AG09319 (cell line): ENCODE measurements at regions not wholly inside any gene's neighbourhood (a gene's known extent, or its start where the extent isn't known, plus 50 kb on each side); places are given as distances from the start of the nearest gene placed in this dataset.

Experiments used
- DNase-seq: peaks from one replicate; pipeline ENCODE4 v3.0.0-alpha.2; 2010; ENCODE audit warnings: low read depth; ENCODE audit errors: extremely low read depth
- TF ChIP-seq, protein P1 (sequence below): IDR thresholded peaks from 2 replicates; pipeline ENCODE4 v1.5.1; 2011; ENCODE audit warnings: low read depth, mild to moderate bottlenecking, inconsistent platforms, low read length, moderate library complexity

DNA sequence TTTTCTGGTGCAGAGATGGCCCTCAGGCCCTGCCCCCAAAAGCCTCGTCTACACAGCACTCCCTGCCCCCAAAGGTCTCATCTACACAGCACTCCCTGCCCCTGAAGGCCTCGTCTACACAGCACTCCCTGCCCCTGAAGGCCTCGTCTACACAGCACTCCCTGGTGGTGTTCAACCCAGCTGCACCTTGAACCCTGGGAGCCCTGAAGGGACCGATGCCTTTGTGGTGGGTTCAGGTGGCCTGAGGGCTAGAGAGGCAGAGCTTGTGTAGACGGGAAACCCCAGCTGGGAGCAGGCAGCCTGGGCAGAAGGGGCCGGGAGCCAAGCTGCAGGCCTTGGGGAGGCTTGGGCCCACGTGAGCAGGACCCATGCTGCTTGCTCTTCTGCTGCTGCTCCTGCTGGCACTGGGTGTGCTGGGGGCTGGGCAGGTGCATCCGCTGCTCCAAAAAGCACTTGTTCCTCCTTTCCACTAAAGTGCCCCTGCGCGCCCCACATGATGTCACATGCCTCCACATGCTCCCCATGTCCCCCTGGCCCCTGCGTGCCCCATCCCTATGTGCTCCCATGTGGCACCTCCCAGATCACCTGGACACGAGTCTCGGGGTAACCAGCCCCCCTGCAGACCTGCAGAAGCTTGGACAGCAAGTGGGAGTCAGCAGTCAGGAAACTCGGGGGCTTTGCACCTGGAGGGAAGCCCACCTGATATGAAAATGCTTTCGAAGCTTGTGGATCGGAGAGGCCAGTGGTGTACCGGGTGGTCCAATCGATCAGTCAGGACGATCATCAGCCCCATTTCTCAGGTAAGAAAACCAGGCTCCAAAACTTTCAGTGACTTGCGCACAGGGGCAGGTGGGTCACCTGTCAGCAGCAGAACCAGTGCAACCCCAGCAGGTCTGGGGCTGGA is 94.9 kb upstream of the CTDP1 start:
- DNase-seq = no peak
- TF ChIP-seq, protein P1, sequence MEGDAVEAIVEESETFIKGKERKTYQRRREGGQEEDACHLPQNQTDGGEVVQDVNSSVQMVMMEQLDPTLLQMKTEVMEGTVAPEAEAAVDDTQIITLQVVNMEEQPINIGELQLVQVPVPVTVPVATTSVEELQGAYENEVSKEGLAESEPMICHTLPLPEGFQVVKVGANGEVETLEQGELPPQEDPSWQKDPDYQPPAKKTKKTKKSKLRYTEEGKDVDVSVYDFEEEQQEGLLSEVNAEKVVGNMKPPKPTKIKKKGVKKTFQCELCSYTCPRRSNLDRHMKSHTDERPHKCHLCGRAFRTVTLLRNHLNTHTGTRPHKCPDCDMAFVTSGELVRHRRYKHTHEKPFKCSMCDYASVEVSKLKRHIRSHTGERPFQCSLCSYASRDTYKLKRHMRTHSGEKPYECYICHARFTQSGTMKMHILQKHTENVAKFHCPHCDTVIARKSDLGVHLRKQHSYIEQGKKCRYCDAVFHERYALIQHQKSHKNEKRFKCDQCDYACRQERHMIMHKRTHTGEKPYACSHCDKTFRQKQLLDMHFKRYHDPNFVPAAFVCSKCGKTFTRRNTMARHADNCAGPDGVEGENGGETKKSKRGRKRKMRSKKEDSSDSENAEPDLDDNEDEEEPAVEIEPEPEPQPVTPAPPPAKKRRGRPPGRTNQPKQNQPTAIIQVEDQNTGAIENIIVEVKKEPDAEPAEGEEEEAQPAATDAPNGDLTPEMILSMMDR = no peak

DNA sequence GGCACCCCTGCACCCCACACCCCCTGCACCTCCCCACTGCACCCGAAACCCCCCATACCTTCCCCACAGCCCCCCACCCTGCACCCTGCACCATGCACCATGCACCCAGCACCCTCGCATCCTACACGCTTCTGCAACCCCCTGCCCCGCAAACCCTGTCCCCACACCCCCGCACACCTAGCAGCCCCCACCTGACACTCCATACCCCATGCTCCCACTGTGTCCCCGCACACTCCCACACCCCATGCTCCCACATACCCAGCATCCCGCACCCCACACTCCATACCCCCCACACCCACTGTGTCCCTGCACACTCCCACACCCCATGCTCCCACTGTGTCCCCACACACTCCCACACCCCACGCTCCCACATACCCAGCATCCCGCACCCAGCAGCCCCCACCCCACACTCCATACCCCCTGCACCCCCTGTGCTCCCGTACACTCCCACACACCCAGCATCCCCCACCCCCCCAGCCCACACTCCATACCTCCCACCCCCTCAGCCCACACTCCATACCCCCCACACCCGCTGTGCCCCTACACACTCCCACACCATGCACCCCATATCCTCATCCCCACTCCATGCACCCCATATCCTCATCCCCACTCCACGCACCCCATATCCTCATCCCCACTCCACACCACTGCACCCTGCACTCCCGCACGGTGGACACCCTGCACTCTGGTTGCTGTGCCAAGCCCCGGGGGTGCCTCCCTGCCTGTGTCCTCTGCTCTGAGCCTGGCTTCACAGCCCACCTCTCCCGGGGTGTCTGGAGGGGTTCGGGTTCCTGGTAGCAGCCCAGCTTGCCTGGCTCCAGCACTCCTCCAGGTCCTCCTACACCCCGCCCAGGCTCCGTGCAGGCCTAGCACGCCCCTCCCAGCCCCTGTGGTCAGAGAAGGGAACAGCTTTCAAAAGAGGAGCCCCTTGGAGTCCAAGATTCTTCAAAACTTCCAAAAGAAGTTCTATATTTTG is 93.9 kb upstream of the CTDP1 start:
- TF ChIP-seq, protein P1 = no peak
- no peak for DNase-seq

DNA sequence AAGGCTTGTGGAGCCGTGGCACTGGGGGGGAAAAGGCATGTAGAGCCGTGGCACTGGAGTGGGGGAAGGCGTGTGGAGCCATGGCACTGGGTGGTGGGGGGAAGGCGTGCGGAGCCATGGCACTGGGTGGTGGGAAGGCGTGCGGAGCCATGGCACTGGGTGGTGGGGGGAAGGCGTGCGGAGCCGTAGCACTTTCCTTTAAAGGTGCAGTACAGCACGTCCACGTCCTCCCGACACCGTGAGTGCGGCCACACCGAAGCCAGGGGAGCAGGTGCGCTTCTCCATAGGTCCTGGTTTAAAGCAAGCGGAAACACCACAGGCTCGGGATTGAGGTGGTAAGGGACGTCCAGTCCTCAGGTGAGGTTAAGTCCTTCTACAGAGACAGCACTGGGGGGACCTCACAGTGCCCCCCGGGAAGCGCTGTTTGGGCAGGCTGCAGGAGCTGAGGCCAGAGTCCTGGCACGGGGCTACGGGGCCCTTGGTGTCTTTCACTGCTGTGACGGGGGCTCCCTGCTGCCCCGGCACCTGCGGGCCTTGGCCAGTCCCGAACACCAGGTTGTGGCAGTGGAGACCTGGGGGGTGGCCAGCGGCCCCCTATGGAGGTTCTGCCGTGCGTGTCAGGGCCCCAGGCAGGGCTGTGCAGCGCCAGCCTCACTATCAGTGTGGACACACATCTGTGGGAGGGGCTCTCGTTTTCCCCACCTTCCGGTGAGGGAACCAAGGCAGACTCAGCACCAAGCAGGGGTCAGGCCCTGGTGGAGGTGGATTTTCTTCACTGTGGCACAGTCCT is 93.0 kb upstream of the CTDP1 start:
- no peak for DNase-seq
- TF ChIP-seq, protein P1 = no peak

DNA sequence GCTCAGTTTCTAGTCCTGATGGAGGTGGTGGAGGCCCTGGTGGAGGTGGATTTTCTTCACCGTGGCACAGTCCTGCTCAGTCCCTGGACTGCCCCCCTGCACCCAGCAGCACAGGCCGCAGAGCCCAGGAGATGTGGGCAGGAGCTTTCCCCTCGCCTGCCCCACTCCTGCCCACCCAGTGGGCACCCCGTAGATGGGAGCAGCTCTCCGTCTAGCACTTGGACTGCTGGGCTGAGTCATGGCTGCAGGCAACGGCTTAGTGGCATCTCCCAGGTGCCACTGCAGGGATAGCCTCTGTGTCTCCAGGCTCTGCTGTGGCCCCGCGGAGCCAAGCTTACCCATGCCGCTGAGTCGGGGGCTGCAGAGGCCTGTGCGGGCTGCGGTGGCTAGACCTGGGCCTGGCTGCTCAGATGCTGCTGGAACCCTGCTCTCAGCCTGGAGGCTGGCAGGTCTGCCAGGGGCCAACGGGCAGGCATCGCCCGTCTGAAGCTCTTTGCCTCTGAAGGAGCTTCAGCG is 92.3 kb upstream of the CTDP1 start:
- no peak for DNase-seq
- TF ChIP-seq, protein P1 = no peak

DNA sequence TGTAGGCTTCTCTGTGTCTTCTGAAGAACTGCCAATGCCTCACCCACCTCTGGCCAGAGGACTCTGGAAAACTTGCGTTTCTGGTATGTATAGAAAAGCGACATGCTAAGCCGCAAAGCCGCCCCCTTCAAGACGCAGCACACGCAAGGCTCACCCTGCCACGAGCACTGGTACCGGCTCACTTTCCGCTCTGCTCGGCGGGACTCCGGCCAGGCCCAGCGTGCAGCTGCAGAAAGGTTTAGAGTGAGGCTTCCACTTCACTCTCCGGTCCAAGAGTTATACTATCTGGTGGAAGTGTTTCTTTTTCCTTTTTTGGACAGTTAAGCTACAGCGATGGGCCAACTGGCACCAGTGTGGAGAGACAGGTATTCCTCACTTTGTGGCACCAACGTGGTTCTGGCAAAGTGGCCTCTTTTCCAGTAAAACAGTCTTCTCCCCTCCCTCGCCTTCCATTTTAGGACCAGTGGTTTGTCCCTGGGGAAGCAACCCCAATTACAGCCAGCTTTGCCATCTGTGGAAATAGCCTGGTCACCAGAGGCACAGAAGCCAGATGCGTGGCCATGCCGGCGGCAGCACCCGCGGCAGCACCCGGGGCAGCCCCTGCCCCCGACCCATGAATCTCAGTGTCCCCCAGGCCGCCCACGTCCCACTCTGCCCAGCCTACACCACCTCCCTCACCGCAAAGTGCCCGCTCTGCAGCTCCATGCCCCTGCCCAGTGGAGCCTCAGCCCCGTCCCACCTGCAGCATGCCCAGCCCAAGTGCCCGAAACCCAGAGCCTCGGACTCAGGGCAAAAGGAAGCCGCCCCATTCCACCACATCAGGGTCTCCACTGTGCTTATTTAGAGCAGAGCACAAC is 91.6 kb upstream of the CTDP1 start:
- TF ChIP-seq, protein P1 = no peak
- DNase-seq = no peak

DNA sequence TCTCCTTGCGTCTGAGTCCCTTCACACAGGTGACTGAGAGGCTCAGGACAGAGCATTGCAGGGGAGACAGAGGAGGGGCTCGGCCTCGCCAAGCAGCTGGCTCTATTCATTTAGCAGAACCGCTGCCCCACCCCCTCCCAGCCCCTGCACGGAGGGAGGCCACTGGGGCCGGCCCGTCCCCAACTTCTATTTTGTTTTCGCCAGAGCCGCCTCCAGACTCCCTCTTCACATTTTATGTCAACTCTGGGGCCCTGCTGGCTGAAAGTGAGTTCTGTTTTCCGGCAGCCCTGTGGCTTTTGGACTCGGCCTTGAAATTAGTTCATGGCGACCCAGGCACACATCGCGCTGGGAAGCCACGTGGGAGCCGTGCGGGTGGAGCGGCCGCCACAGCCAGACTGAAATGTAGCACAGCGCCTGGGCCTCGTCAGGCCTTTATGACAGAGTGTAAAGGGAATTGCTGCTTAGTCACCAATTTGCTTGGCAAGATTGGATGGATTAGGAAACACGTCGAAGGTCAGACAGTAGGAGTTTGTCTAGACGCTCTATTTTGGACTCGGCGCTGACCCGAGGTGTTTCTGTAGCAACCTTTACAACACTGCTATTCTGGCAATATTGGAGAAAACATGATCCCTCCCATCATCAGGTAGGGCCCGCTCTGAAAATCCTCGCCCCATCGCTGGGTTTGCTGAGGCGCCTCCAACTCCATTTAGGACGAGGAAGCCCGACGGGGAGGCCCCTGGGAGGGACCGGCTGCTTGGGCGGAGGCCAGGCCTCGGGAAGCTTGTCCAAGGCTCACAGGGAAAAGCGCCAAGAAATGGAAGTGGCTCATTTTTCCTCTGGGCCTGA is 90.7 kb upstream of the CTDP1 start:
- DNase-seq = peak; percentile 58

More for the DNA sequence above, 90.7 kb upstream of the CTDP1 start:
- TF ChIP-seq, protein P1 = no peak
